B cell (primary cell): ENCODE measurements at regions not wholly inside any gene's neighbourhood (a gene's known extent, or its start where the extent isn't known, plus 50 kb on each side); places are given as distances from the start of the nearest gene placed in this dataset.

Source experiments
- CTCF ChIP-seq: fragments of 200-600 bp; IDR thresholded peaks from one replicate; pipeline ENCODE4 v1.8.0; 2022; ENCODE audit warnings: antibody characterized with exemption, mild to moderate bottlenecking
- EZH2 ChIP-seq: IDR thresholded peaks from 2 replicates; pipeline ENCODE4 v1.6.1; 2012; ENCODE audit warnings: borderline replicate concordance, low read depth, mild to moderate bottlenecking, moderate library complexity, low read length; ENCODE audit not compliant: insufficient read depth, poor library complexity, severe bottlenecking

GRCh38 chr5:135628771-135629563 lies 50.2 kb upstream of the CXCL14 start:
- TF ChIP-seq CTCF (no peak), EZH2 (no peak)
